ENCODE measurements at regions not wholly inside any gene's neighbourhood (a gene's known extent, or its start where the extent isn't known, plus 50 kb on each side); places are given as distances from the start of the nearest gene placed in this dataset.

- H3K79me2 ChIP-seq (ENCODE audit: insufficient read depth): no peaks in the 10 kb centered on the region
- TF ChIP-seq YY1 (IDR thresholded peaks at IDR 0.05; ENCODE audit: low read depth): no peak
- TF ChIP-seq, protein P1, sequence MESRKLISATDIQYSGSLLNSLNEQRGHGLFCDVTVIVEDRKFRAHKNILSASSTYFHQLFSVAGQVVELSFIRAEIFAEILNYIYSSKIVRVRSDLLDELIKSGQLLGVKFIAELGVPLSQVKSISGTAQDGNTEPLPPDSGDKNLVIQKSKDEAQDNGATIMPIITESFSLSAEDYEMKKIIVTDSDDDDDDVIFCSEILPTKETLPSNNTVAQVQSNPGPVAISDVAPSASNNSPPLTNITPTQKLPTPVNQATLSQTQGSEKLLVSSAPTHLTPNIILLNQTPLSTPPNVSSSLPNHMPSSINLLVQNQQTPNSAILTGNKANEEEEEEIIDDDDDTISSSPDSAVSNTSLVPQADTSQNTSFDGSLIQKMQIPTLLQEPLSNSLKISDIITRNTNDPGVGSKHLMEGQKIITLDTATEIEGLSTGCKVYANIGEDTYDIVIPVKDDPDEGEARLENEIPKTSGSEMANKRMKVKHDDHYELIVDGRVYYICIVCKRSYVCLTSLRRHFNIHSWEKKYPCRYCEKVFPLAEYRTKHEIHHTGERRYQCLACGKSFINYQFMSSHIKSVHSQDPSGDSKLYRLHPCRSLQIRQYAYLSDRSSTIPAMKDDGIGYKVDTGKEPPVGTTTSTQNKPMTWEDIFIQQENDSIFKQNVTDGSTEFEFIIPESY (IDR thresholded peaks at IDR 0.05; ENCODE audit: borderline replicate concordance, low read depth): no peak
- TF ChIP-seq EZH2phosphoT487 (IDR thresholded peaks at IDR 0.05; ENCODE audit: borderline replicate concordance, low read depth): no peak
- TF ChIP-seq USF1 (IDR thresholded peaks at IDR 0.05; ENCODE audit: borderline replicate concordance, low read depth): no peak
- no peak for TF ChIP-seq SIN3A (IDR thresholded peaks at IDR 0.05; ENCODE audit: borderline replicate concordance, low read depth, low read length)
- no peak for TF ChIP-seq FOSL2 (IDR thresholded peaks at IDR 0.05; ENCODE audit: borderline replicate concordance, low read depth)
- TF ChIP-seq FOXJ3 (CRISPR knock-in tag; IDR thresholded peaks at IDR 0.05): no peak
- TF ChIP-seq GATA2 (CRISPR knock-in tag; IDR thresholded peaks at IDR 0.05): no peak
- no peak for TF ChIP-seq IRF3 (IDR thresholded peaks at IDR 0.05; ENCODE audit: low read depth, low read length)
- no peak for TF ChIP-seq NFIC (IDR thresholded peaks at IDR 0.05; ENCODE audit: borderline replicate concordance)
- no peak for TF ChIP-seq CHD2 (IDR thresholded peaks at IDR 0.05; ENCODE audit: low read length, partially characterized antibody)
- no peak for TF ChIP-seq POLR2AphosphoS5 (IDR thresholded peaks at IDR 0.05; ENCODE audit: low read depth, low read length)
- no peaks in the 10 kb centered on the region for H4K20me1 ChIP-seq (ENCODE audit: insufficient read depth)
- no peaks in the 10 kb centered on the region for H3K36me3 ChIP-seq (replicated peaks in 1 of 2; ENCODE audit: control insufficient read depth in 1 of 2, insufficient read depth in 2 of 2, low read length in 1 of 2)
- no peak overlapping the region for H3K27ac ChIP-seq (ENCODE audit: low read depth in 2 of 2, low read length in 1 of 2)
- H3K9me3 ChIP-seq: no peaks in the 10 kb centered on the region
- H2AFZ ChIP-seq (ENCODE audit: low read depth): no peak overlapping the region
- no peaks in the 10 kb centered on the region for H3K27me3 ChIP-seq (ENCODE audit: insufficient read depth)
- H3K9me2 ChIP-seq: no peaks in the 10 kb centered on the region
- no peaks in the 10 kb centered on the region for H3K4me1 ChIP-seq (ENCODE audit: control insufficient read depth in 1 of 2, insufficient read depth in 2 of 2, low read depth in 1 of 2, low read length in 1 of 2)
- ChIA-PET POLR2A (no interaction called here), CTCF (no interaction called here)
- H3F3A ChIP-seq (replicated peaks; ENCODE audit: insufficient read depth): no peaks in the 10 kb centered on the region
- WGBS (ENCODE audit: low lambda C conversion rate): 4% methylated on average over 9 of the region's 15 CpGs
- H3K4me3 ChIP-seq (ENCODE audit: low read depth in 2 of 2, low read length in 1 of 2): no peak overlapping the region
- H3K9ac ChIP-seq: no peak overlapping the region
- no peak for DNase-seq
- H3K4me2 ChIP-seq: no peak overlapping the region
Measured at GRCh38 chr6:19270616-19271015, 566.6 kb upstream of the ID4 start.

GRCh38 chr6:19279273-19279684 lies 557.9 kb upstream of the ID4 start:
- Histone ChIP-seq H3K9me2 (no peaks in the 10 kb centered on the region), H3K4me3 (ENCODE audit: low read depth in 2 of 2, low read length in 1 of 2) (no peak overlapping the region), H3K27ac (ENCODE audit: low read depth in 2 of 2, low read length in 1 of 2) (no peak overlapping the region), H3K9ac (no peak overlapping the region), H3F3A (replicated peaks; ENCODE audit: insufficient read depth) (no peaks in the 10 kb centered on the region), H3K27me3 (ENCODE audit: insufficient read depth) (no peaks in the 10 kb centered on the region), H3K79me2 (ENCODE audit: insufficient read depth) (no peaks in the 10 kb centered on the region), H3K36me3 (replicated peaks in 1 of 2; ENCODE audit: control insufficient read depth in 1 of 2, insufficient read depth in 2 of 2, low read length in 1 of 2) (no peaks in the 10 kb centered on the region), H3K4me2 (no peak overlapping the region), H2AFZ (ENCODE audit: low read depth) (no peak overlapping the region), H4K20me1 (ENCODE audit: insufficient read depth) (no peaks in the 10 kb centered on the region), H3K4me1 (ENCODE audit: control insufficient read depth in 1 of 2, insufficient read depth in 2 of 2, low read depth in 1 of 2, low read length in 1 of 2) (no peaks in the 10 kb centered on the region), H3K9me3 (no peaks in the 10 kb centered on the region)
- 1% methylated on average over 2 of the region's 2 CpGs for WGBS (ENCODE audit: low lambda C conversion rate)
- CTCF ChIA-PET: no interaction called here
- POLR2A ChIA-PET: no interaction called here
- no peak for DNase-seq
- TF ChIP-seq, protein P2, sequence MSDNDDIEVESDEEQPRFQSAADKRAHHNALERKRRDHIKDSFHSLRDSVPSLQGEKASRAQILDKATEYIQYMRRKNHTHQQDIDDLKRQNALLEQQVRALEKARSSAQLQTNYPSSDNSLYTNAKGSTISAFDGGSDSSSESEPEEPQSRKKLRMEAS (IDR thresholded peaks at IDR 0.05; ENCODE audit: low read depth): no peak
- TF ChIP-seq NRF1 (IDR thresholded peaks at IDR 0.05; ENCODE audit: low read depth, low read length) (no peak), CHD2 (IDR thresholded peaks at IDR 0.05; ENCODE audit: low read length, partially characterized antibody) (no peak), EZH2phosphoT487 (IDR thresholded peaks at IDR 0.05; ENCODE audit: borderline replicate concordance, low read depth) (no peak), SIN3A (IDR thresholded peaks at IDR 0.05; ENCODE audit: borderline replicate concordance, low read depth, low read length) (no peak), RCOR1 (IDR thresholded peaks at IDR 0.05; ENCODE audit: low read length) (no peak), POLR2AphosphoS5 (IDR thresholded peaks at IDR 0.05; ENCODE audit: low read depth, low read length) (no peak)
- TF ChIP-seq, protein P3, sequence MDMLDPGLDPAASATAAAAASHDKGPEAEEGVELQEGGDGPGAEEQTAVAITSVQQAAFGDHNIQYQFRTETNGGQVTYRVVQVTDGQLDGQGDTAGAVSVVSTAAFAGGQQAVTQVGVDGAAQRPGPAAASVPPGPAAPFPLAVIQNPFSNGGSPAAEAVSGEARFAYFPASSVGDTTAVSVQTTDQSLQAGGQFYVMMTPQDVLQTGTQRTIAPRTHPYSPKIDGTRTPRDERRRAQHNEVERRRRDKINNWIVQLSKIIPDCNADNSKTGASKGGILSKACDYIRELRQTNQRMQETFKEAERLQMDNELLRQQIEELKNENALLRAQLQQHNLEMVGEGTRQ (IDR thresholded peaks at IDR 0.05; ENCODE audit: borderline replicate concordance, low read depth, low read length): no peak
- TF ChIP-seq, protein P1 (IDR thresholded peaks at IDR 0.05; ENCODE audit: borderline replicate concordance, low read depth): no peak
